IPS DF 4.7 (cell line): ENCODE measurements at regions not wholly inside any gene's neighbourhood (a gene's known extent, or its start where the extent isn't known, plus 50 kb on each side); places are given as distances from the start of the nearest gene placed in this dataset.
A peak's percentile ranks its signal among the peaks of the same experiment; 100 is the strongest.

ENCODE experiments used
- DNase-seq: peaks from one replicate; pipeline ENCODE4 v3.0.0-alpha.2; 2013; ENCODE audit warnings: low spot score; ENCODE audit errors: extremely low read depth

DNA sequence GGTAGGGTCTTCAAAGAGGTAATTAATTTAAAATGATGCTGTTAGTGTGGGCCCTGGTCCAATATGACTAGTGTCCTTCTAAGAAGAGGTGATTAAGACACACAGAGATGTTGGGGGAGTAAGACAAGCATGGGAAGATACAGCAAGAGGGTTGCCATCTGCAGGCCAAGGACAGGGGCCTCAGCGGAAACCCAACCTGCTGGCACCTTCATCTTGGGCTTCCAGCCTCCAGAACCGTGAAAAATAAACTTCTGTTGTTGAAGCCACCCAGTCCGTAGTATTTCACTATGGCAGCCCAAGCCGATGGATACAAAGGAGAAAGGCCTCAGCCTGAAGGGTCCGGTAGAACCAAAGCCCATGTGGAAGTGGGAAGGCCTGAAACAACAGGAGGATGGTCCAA is 161.7 kb upstream of the UBE2E1 start:
- DNase-seq, result no peak

DNA sequence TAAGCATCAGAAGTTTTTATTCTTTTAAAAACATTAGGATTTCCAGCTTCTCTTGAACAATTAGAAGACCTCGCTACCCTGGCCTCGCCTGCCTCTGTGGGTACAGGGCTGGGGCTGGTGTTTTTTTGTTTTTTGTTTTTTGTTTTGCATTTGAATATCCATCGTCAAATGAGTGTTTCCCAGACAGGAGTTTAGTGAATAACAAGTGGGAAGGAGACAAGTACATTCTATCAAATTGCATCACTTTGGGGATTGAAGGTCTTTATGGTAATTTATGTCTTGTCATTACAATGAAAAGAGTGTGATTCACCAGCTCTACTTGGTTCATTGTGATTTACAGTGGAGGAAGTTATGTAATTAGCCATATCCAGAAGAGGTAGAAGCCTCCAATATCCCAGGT is 161.1 kb upstream of the UBE2E1 start:
- DNase-seq, result peak; percentile 53

DNA sequence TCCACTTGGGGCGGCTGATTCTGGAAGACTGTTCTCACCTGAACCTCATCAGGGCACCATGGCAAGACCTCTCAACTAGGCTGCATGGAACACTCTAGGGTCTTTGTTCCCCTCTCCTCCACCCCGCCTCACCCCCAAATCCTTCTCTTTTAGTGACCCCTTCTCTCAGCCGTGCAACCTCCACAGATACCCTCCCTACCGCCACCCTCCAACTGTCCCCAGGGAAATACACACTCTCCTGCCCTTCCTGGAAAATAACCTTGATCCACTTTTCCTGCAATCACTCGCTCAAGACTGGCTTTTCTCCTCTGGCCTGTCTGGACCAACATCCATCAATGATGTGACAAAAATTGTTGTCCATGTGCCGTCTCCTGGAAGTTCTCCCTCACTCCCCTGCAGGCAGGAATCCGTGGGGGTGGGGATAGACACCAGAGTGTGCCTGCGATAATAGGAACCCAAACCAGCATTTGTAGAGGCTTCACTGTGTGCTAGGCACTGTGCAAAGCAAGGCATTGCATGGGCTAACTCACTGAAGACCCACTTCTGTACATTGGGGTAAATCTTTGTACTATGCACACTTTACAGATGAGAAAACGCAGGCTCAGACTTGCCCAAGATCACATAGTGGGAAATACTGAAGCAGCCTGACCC is 160.1 kb upstream of the UBE2E1 start:
- no peak for DNase-seq

DNA sequence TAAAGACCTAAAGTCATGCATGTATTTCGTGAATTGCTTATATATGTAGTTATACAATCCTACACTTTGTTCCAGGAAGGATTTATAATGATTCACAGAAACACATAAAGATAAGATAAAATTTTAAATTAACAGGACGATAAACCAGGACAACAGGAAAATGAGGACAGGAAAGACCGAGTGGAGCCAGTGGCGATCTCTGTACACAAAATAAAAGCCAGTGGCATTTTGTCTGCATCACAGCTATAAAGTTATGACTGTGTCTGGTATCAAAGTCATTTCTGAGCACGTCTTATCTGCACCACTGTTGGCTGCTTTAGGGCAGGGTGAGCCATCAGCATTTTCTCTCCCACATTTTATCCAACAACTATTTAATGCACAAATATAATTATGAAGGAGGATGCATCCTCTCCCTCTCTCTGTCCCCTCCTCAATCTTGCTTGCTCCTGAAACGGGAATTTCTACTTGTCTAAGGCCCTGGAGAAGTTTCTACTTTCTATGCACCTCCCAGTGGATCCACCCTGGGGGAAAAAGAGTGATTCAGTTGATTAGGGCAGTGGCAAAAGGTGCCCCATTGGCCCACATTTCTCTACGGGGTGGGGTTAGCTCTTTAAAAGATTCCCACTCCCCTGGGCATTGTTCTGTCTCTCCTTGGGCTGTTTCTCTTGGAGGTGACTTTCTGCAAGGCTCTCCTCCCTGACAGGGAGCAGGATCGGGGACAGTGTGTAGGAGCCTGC is 159.4 kb upstream of the UBE2E1 start:
- DNase-seq, result no peak

DNA sequence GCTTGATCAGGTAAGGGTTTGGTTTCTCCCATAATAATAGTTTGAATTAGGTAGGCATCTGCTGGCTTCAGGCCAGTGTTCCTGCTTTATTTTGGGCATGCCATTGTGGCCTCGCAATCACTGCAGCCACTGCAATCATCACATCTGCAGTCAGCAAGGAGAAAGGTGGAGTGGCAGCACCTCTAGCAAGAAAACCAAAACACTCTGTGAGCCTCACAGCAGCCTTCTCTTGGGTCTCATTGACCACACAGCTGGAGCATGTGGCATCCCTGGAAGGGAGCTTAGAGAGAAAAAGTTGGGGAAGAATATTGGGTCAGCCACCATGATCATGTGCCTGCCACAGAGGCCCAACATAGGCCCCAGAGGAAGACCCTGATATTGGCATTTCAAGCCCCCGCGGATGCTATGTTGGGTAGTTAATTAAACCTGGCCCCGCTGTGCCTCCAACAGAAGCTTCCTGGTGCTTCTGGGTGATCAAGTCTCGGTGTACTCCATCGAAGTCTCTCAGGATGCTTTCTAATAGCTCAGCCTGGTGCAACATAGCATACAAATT is 158.0 kb upstream of the UBE2E1 start:
- no peak for DNase-seq

DNA sequence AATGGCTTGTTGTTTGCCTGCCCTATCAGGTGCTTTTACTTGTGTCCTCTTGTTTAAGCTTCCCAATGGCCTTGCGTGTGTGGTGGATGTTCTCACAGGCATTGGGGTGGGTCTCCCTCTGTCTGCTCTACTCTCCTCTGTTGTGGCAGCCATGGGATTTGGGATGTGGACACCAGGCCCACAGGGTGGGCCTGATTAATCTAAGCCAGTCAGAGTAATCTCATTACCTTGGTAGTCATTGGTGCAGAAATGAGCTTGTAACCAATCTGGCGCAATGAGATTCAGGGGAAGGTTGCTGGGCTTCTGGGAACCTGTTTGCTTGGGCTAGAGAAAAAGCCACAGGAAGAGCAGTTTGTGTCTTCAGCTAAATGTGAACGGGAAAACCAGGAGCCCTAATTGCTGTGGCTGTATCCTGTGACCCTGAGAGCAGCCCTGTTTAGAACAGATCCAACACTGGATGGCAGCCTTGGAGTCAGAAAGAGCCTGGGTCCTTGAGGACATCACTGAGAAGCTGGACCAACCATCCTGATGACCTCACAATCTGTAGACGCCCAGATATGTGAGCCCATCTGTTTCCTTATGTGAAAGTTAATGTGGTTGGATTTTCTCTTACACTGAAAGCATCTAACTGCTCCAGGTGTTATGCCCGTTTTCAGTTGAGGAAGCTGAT is 157.3 kb upstream of the UBE2E1 start:
- no peak for DNase-seq

DNA sequence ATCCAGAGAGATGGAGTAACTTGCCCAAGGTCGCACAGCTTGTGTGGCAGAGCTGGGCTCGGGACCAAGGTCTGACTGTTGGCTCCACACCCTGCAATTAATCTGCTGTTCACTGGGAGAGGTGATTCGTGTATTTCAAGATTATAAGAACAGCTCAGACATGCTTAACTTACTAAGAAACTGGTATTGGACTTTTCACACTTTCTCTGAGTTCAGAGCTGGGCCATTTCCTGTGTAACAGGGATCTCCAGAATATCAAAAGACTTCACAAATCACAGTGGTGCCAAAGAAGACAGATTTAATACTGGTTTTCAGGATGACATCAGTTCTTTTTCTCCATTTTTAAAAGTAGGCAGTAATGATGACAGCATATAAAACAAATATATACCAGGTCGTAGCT is 156.8 kb upstream of the UBE2E1 start:
- no peak for DNase-seq

DNA sequence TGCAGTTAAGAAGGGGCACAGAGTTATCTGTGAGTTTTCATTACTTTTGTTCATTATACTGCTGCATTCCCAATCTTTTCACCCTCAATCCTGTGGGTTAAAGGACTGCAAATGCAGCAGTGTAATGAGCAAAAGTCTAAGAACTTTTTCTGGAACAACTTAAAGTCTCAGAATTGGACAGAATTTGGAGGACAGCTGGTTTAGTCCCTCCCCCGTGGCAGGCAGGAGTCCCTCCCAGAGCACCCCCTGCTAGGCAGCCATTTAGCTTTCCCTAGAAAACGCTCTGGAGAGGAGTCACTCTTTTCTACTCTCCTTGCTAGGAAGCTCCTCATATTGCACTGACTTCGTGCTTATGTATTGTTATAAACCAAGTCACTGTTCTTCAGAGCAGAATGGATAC is 156.3 kb upstream of the UBE2E1 start:
- no peak for DNase-seq

DNA sequence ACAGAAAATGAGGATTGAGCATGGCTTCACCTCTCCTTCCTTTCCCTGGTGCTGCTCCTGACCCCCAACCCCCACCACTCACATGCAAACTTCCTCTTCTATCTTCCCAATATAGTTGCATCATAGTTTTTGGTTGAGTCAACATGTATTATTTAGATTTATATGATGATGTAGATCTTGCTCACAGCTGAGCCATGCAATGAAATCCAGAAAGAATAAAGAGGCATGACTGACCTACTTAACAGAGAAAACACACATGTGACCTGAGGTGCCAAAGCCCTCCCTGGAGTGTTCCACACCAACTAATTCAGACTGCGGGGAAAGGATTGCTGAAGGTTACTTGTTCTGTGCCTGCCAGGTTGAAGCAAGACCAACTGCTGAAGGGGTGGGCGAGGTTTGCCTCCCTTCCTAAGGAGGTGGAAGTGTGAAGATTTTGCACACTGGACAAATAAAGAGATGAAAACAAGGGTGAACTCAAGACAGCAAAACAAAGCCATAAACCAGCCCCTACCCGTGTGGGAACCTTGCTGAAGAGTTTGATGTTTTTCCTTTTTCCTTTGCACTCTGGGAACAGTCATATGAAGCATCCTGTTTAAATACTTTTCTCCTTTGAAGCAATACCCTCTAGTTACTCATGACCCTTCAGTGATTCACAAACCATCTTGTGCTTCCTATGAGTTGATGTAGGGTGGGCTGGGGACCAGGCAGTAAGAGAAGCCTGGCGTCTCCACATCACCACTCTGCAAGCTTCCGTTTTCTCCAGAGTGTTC is 155.2 kb upstream of the UBE2E1 start:
- no peak for DNase-seq

DNA sequence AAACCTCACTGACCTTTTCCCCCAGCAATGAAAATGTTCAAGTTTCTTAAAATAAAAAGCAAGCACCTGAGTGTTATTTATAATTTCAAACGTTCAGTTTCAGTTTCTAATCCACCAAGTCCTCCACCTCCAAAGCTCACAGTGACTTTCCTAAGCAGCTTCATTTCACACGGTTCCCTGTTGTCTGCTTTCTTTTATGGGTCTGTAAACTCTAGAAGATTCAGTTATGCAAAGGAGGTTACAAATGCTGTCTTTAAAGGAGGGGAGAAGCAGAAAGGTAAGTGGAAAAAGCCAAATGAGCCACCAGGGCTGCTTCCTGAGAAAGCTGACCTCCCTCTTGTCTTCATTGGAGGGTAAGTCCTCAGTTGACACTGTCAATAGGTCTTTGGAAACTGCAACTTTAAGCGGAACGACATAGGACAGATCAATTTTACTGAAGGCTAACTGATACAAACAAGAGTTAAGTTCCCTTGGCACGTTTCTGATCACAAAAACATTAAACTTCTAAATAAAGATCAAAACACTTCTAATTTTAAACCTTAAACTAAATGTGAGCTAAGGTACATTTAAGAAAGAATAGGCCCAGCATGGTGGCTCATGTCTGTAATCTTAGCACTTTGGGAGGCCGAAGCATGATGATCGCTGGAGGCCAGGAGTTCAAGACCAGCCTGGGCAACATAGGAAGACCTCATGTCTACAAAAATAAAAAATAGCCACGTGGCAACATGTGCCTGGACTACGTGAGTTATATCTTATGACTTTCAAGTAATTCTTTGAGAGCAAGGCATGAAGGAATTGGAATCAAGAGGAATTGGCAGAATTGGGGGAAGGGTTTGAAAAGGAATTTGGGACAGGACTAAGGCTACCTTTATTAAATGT is 151.9 kb upstream of the UBE2E1 start:
- DNase-seq, result no peak

DNA sequence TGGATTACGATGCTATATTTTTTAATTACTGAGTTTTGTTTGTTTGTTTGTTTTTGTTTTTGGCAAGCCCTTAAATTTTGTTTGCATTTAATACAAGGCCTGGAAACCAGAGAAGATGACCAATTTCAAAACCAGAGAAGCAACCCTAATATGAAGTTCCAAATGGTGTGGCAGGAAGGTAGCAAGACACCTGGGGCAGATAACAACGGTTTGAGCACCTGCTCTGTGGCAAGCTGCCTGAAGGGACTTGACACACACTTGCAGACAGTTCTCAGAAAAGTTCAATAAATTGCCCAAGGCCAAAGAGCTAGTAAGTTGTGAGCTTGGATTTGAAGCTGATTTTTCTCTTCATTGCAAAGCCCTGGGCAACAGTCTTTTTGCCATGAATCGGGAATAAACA is 151.2 kb upstream of the UBE2E1 start:
- DNase-seq, result no peak

DNA sequence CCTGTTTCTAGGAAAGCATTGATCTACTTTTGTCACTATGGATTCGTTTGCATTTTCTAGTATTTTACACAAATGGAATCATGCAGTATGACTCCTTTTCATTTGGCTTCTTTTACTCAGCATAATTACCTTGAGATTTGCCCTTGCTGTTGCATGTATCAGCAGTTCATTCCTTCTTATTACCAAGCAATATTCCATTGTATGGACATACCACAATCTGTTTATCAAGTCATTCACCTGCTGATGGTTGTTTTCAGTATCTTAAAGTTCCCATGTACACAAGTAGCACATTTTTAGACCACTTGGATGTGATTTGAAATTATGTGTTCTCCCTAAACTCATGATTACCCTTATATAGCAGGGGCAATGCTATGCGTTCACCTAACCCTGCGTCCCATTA is 150.0 kb upstream of the UBE2E1 start:
- DNase-seq, result no peak

DNA sequence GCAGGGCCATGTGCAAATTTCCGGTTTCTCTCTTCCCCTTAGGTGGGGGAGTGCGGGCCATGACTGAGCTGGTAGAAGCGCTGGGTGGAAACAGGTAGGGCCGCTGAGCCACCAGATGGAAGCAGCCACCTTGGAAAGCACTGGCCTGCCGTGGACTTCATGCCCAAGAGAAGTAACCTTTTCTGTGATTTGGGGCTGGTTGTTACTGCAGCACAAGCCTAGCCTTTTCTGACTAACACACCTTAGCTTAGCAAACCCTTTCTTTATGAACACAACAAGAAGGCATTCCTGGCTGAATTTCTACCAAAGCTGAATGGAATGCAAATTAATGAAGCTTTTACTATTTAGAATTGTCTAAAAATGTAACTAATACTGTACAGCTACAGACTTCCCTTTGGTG is 149.6 kb upstream of the UBE2E1 start:
- no peak for DNase-seq

DNA sequence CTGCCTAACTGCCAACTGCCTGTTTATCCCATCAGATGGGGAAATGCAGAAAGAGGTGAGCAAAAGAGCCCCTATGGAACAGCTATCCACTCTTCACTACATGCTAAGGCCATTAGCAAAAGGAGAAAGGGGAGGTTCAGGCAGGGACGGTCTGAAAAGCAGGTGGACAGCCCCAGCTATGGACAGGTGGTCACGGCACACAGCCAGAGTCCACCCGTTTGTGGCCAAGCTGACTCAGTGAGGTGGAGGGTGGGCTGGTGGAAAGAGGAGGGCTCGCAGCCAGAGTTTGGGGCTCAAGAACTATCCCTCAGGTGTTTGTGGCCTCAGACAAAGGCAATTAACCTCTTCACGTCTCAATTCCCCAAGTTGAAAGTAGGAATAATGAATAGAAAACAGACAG is 148.9 kb upstream of the UBE2E1 start:
- no peak for DNase-seq

DNA sequence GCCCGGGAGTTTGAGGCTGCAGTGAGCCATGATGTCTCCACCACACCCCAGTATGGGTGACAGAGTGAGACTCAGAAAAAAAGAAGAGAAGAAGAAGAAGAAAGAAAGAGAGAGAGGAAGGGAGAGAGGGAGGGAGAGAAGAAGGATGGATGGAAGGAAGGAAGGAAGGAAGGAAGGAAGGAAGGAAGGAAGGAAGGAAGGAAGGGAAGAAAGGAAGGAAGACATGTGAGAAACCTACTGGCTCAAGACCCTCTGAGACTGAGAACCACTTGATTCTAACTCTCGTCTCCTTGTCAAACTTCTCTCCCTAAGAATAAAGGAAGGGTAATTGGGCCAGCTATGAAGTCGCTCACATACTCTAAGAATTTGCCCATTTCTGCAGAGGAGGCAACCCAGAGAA is 148.1 kb upstream of the UBE2E1 start:
- DNase-seq, result no peak

DNA sequence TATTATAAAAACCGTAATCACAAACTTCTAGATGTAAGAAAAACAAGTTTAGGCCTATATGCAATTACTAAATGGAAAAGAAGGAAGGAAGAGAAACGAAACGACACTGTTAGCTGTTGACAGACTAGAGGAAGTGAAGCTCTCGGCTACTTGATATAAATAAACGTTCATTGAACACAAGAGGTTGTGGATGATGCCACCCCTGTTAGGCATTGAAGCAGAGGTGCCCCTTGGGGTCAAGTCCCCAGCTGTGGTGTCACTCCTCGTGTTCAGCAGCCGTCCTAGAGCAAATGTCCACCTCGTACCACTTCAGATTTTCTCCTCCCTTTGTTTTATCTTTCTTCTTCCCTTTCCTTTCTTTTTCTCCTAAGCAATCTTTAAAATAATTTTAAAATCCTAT is 146.5 kb upstream of the UBE2E1 start:
- DNase-seq, result no peak

DNA sequence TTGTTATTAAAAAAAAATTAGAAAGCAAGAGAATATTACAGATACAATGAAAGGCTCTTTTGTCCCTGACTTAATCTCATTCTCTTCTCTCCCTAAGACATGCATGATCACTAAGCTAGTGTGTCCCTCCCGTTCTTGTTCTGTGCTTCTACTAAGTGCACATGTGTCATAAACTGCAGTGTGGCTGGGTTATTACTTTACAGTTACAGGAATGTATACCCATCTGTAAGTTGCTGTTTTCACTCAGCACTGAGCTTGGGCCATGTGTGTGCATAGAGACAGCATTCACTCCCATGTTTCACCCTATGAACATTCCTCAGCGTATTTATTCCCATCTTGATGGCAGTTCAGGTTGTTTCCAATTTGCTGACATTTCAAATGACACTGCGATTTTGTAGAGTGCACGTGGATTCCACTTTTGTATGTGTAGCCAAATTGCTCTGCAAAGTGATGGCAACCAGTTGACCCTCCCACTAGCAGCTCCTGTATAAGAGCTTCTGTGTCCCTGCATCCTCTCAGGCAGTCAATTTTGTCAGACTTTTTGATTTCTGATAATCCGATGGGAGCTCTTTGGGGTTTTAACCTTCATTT is 145.8 kb upstream of the UBE2E1 start:
- no peak for DNase-seq

DNA sequence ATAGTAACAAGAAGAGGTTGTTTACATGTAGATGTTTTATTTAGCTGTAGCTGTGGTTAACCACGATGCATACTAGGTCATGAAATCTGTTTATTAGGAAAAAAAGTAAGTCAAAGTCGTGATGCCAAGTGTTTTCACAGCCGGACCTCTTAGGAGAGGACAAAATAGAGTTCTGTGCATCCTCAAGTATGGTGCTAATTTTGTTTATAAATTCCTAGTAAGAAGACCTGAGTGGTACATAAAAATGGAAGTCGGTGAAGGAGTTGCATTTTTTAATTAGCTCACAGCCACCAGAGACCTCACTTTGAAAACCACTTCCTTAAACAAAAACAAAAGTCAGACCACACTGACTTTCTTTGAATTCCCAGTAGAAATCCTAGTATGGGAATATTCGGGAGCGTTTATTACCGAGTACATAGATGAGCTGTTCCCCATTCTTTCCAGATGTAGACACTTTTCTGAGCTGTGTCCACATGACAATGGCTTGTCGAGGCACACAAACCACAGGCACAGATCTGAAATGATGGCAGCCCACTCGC is 143.6 kb upstream of the UBE2E1 start:
- no peak for DNase-seq

DNA sequence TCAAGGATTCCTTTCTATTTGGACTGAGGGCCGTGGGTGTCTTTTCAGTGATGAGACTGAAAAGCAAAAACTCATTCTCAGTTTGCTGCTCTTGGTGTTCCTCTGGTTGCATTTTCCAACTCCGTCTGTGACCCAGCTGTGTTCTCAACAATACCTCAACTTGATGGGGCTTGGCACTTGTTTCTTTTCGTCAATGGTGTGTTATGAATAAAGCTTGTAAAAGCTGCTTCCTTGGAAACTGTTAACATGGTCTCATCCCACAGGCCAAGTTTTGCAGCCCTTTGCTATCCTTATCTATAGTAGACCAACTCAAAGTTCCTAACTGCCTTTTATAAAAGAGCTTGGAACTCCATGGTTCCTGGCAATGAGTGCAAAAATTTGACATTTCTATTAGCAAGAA is 142.5 kb upstream of the UBE2E1 start:
- no peak for DNase-seq

DNA sequence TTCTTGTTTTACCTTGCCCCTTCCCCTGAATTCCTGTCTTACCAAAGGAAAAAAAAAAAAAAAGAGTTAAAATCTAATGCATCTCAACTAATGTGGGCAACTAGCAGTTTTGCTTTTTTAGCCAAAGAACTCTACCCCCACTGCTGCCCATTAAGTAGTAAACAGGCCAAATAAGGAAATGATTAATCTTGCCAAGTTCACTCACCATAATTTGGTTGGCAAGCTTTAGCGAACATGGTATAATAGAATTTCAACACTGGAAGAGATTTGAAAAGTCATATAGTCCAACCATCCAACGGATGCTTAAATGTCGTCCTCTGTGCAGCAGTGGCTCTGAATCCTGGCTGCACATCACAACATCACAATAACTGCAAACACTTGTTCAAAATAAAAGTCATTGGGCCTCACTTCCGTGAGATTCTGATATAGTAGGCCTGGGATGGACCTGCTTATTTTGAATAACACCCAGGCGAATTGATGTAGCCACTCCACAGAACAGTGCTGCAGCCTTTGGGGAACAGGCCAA is 142.0 kb upstream of the UBE2E1 start:
- DNase-seq, result no peak
